Upper lobe of right lung (tissue), 1 donor: ENCODE measurements at regions not wholly inside any gene's neighbourhood (a gene's known extent, or its start where the extent isn't known, plus 50 kb on each side); places are given as distances from the start of the nearest gene placed in this dataset.

Experiments used
- ATAC-seq: fragments of 200-7000 bp; cut with Tn5 transposase; one replicate; pipeline ENCODE4 v1.9.1; 2020; ENCODE audit warnings: mild to moderate bottlenecking, moderate library complexity
- DNase-seq: peaks from one replicate; pipeline ENCODE4 v3.0.0-alpha.2; 2020
- H3K27ac ChIP-seq: fragments of 200-600 bp; one replicate; pipeline ENCODE4 v1.8.0; 2022
- H3K27me3 ChIP-seq: fragments of 200-600 bp; one replicate; pipeline ENCODE4 v1.8.0; 2022; ENCODE audit warnings: mild to moderate bottlenecking
- H3K36me3 ChIP-seq: fragments of 200-600 bp; one replicate; pipeline ENCODE4 v1.8.0; 2022
- H3K4me1 ChIP-seq: fragments of 200-600 bp; one replicate; pipeline ENCODE4 v1.8.0; 2022
- H3K4me3 ChIP-seq: fragments of 200-600 bp; one replicate; pipeline ENCODE4 v1.8.0; 2022; ENCODE audit warnings: mild to moderate bottlenecking
- H3K9me3 ChIP-seq: fragments of 200-600 bp; one replicate; pipeline ENCODE4 v1.8.0; 2022
- intact Hi-C: fragments of 100-400 bp; cut with DNase I; formaldehyde crosslinking; loops from one replicate; pipeline ENCODE4 v1.11.0; 2022
- TF ChIP-seq, protein P1 (sequence below): fragments of 200-600 bp; IDR thresholded peaks from one replicate; pipeline ENCODE4 v1.8.0; 2022; ENCODE audit warnings: antibody characterized with exemption
- donor health status: DM: no; HTN: yes; CAD: no; lungs with severe emphysema.

DNA sequence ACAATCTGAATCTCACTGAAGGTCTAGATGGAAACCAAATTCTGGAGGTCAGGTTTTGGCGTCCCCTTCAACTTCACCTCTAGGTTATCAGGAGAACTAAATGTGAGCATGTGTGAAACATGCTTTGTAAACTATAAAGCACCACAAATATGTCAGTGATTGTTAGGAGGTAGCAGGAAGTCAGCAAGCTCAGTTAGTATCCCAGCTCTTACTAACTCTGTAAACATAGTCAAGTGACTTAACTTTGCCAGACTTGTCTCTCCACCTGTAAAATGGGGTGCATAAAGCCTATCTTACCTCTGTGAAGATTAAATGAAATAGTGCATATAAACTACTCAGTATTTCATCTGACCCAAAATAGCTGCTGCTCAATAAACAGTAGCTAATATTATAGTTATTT is 121.5 kb downstream of the INSIG2 start:
- TF ChIP-seq, protein P1, sequence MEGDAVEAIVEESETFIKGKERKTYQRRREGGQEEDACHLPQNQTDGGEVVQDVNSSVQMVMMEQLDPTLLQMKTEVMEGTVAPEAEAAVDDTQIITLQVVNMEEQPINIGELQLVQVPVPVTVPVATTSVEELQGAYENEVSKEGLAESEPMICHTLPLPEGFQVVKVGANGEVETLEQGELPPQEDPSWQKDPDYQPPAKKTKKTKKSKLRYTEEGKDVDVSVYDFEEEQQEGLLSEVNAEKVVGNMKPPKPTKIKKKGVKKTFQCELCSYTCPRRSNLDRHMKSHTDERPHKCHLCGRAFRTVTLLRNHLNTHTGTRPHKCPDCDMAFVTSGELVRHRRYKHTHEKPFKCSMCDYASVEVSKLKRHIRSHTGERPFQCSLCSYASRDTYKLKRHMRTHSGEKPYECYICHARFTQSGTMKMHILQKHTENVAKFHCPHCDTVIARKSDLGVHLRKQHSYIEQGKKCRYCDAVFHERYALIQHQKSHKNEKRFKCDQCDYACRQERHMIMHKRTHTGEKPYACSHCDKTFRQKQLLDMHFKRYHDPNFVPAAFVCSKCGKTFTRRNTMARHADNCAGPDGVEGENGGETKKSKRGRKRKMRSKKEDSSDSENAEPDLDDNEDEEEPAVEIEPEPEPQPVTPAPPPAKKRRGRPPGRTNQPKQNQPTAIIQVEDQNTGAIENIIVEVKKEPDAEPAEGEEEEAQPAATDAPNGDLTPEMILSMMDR: no peak
- peaks cover 33% of the 10 kb centered on the region for H3K27me3 ChIP-seq
- H3K36me3 ChIP-seq: no peaks in the 10 kb centered on the region
- H3K9me3 ChIP-seq: no peaks in the 10 kb centered on the region
- ATAC-seq (no peak), DNase-seq (no peak)
- intact Hi-C loops: no loop called here
- H3K27ac ChIP-seq: no peak overlapping the region
- H3K4me1 ChIP-seq: no peaks in the 10 kb centered on the region
- H3K4me3 ChIP-seq: no peak overlapping the region

DNA sequence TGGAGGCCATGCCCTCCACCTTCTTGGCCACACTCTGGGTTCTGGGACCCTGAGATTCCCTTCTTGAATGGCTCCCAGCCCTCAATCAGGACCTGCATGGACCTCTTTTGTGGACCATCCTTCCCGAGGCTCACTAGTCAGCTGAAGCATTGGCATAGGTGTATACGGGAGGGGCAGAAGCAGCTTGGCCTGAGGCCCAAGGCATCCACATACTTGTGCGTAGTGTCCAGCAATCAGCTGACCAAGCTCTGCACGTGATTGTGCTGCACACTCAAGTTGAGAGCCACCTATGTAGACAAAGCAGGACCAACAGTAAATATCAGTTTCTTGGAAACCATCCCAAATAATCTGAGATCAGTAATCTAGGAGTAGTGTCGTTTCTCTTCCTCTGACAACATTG is 119.6 kb downstream of the INSIG2 start:
- intact Hi-C loops: no loop called here
- H3K4me3 ChIP-seq: no peak overlapping the region
- peak; percentile 59 for ATAC-seq

DNA sequence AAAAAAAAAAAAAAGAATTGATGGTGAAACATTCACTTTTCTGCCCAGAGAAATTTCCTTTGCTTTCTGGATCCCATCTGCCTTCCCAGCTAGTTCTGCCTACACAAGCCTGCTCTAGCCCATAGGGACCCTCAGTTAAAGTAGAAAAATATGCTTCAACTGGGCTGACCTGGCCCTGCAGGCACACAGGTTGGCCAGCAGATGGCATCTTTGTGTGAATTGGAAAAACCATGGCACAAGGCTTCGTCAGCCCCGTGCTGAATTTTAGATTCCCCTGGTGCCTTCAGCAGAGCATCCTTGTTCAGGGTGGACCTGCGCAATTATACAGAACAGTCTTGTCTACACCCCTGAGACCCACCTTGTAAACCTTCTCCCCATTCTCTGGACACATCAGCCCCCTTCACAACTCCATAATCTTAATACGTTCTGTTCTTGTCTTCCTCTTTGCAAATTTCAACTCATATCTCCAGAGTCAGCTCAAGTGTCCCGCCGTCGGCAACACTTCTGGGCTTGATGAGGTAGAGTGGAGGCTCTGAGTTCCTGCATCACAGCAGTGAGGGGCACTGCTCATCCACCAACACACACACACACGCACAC is 114.5 kb downstream of the INSIG2 start:
- H3K36me3 ChIP-seq: no peaks in the 10 kb centered on the region
- H3K4me1 ChIP-seq: no peaks in the 10 kb centered on the region
- no peak overlapping the region for H3K27ac ChIP-seq
- no peak overlapping the region for H3K4me3 ChIP-seq
- H3K9me3 ChIP-seq: no peaks in the 10 kb centered on the region
- TF ChIP-seq, protein P1: peak; percentile 83
- intact Hi-C loops: no loop called here
- peak; percentile 91 for ATAC-seq
- peak; percentile 63 for DNase-seq
- H3K27me3 ChIP-seq: no peaks in the 10 kb centered on the region

More for the DNA sequence above, 119.6 kb downstream of the INSIG2 start:
- TF ChIP-seq, protein P1: no peak
- no peaks in the 10 kb centered on the region for H3K9me3 ChIP-seq
- DNase-seq: no peak
- no peak overlapping the region for H3K27ac ChIP-seq
- H3K27me3 ChIP-seq: peaks cover 25% of the 10 kb centered on the region
- no peaks in the 10 kb centered on the region for H3K4me1 ChIP-seq
- no peaks in the 10 kb centered on the region for H3K36me3 ChIP-seq

DNA sequence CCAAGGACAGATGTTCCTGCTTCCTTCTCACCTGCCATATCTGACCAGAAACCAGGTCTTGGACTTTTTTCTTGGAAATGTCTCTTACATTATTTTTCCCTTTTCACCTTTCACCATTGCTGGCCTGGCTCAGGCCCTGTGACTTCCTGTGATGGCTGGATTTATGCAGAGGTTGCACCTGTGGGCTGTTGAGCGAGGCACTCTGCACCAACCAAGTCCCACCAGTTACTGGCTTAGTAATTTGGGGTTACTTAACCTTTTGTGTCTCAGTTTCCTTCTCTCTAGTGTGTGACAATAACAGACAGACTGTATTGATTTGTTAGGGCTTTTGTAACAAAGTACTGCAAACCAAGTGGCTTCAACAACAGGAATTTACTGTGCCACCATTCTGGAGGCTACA is 110.0 kb downstream of the INSIG2 start:
- Histone ChIP-seq H3K4me1 (no peaks in the 10 kb centered on the region), H3K27me3 (no peaks in the 10 kb centered on the region), H3K27ac (no peak overlapping the region), H3K4me3 (no peak overlapping the region), H3K9me3 (no peaks in the 10 kb centered on the region), H3K36me3 (no peaks in the 10 kb centered on the region)
- TF ChIP-seq, protein P1: no peak
- intact Hi-C loops: no loop called here
- ATAC-seq (no peak), DNase-seq (no peak)

DNA sequence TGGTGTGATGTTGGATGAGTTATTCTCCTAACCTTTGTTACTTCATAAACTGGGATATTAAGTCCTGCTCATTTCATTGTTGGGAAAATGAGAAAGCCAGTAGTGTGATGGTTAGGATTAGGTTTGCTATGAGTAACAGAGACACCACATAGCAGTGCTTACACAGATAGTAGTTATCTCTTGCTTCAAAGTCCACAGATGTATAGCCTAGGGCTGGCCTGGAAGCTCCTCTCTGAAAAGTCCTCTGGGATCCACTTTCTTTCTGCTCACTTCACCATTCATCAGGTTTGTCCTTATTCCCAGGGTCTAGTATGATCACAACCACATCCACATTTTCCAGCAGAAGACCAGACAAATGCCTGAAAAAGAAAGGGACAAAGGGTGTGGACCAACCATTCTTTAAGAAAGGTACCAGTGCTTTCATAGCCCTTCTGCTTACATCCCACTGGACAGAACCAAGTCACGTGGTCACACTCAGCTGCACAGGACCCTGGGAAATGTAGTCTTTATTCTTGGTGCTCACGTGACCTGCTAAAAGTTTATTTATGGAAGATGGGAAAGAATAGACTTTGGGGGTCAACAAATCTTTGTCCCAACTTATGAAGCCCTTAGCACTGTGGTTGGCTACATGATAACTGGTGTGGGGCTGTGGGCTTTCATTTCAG is 108.9 kb downstream of the INSIG2 start:
- Histone ChIP-seq H3K9me3 (no peaks in the 10 kb centered on the region), H3K27me3 (no peaks in the 10 kb centered on the region), H3K4me3 (no peak overlapping the region), H3K36me3 (no peaks in the 10 kb centered on the region), H3K27ac (no peak overlapping the region), H3K4me1 (no peaks in the 10 kb centered on the region)
- TF ChIP-seq, protein P1: no peak
- intact Hi-C loops: no loop called here
- ATAC-seq (peak; percentile 52), DNase-seq (no peak)
